T-helper 2 cell (primary cell): ENCODE measurements at regions not wholly inside any gene's neighbourhood (a gene's known extent, or its start where the extent isn't known, plus 50 kb on each side); places are given as distances from the start of the nearest gene placed in this dataset.

Experiments
- DNase-seq, 5 experiments: peaks; one replicate each; pipeline versions ENCODE4 v3.0.0 to v3.0.0-alpha.2; 2012 to 2022

DNA sequence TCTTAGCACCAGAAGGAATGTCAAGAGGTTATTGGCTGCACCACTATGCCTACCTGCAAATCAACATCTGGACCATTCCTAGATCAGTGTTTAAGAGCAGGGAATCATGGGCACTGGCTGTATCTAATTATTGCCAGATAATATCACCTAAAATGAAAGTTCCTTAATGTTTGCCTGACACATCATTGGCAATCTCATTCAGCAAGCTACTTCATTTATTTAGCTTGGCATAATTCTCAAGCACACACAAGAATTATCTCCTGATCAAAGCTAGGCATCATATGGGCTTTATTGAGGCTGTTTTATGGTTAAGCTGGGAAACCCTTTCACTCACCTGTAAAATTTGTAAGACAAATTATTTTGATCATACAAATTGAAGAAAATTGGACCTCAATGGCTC lies 581.7 kb downstream of the INHBA start:
- no peak for DNase-seq

DNA sequence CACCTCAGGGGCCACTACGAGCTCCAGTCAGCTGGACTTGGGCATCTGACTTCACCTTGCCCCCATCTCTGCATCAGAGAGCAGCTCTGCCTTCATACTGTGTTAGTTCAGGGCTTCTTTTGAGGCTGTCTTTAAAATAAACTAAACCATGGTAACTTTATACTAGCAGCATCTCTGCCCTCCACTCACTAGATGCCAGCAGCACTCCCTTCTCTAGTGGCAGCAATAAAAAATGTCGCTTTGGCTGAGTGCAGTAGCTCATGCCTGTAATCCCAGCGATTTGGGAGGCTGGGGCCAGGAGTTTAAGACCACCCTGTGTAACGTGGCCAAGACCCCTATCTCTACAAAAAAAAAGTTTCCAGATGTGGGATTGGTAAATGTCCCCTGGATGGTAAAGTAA lies 584.4 kb downstream of the INHBA start:
- DNase-seq = no peak

DNA sequence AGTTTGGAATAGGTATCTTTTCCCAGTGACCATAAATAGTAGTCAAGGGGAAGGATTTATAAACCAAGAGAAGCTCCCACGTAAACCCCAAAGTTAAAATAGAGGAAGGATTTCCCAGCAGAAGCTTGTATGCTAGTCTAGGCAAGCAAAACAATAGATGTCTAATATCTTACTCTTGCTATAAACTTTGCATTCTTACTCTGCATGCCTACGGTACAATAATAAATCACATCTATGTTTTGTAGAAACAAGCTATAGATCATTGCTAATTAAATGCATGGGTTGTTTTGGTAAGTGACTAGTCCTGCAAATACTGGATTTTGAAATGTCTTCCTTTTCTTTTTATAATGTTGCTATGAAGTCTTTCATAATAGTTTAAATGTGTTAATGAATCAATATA lies 585.5 kb downstream of the INHBA start:
- DNase-seq = no peak

DNA sequence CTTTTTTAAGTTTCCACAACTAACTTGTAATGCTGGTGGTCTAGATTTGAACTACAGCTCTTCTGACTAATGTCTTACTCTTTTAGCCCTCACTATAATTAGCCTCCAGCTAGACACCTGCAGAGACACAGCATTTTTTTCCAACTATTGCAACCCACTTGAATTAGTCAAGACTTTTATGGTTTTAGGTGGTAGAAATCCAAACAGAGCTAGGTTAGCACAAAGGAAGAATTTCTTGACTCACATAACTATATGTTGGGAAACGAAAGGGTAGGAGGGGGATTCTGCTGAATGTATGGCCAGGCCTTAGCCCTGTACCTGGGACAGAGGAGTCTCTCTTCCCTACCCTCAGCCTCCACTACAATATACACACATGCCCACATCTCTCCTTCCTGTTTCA lies 586.1 kb downstream of the INHBA start:
- no peak for DNase-seq

DNA sequence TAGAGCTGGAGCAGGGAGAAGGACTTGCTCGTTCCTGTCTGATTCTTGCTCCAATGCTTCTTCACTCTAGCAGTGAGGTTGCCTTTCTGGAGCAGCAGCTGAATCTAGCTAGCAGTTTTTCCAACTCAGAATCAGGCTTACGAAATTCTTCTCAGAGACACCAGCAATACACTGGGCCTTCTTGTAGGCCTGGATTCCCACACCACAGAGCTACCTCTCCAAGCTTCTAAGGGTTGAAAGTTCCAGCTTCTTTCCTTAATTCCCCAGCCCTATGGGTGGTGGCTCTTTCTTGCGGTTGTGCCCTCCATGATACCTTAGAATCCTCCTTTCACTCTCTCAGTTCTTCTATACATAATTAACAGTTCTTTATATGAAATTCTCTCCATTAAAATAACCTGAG lies 586.6 kb downstream of the INHBA start:
- DNase-seq = no peak

DNA sequence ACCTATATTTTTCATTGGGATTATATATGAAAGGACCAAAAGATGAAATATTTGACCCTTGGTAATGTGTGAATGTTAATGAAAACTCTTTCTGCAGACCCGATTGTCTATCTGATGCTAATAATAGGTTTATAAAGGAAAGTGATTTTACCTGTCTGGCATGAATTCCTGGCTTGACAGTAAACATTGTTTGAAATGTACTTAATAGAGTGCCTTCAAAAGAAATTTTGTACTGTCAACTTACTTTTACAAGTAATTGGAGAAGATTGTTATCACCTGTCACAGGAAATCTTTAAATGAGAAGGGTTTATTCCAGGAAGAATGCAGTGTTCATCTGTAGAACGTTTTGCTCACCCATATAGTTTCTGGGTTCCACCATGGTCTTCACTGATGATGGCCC lies 588.2 kb downstream of the INHBA start:
- DNase-seq = no peak

DNA sequence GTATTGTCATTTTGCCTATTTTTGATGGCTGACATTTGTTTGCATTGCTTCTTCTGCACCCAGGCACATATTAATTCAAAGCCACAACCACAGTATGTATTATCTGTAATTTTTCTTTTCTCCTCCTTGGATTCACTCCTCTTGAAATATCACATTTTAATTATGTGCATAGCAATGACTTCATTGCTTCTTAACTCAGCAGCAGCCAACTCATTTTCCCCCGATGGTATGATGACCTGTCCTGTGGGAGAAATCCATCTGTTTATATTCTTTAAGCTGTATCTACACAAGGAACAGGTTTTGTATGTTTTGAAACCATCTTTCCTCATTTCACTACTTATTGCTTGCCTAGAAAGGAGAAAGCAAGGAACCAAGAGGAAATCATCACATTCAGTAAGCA lies 588.8 kb downstream of the INHBA start:
- no peak for DNase-seq

DNA sequence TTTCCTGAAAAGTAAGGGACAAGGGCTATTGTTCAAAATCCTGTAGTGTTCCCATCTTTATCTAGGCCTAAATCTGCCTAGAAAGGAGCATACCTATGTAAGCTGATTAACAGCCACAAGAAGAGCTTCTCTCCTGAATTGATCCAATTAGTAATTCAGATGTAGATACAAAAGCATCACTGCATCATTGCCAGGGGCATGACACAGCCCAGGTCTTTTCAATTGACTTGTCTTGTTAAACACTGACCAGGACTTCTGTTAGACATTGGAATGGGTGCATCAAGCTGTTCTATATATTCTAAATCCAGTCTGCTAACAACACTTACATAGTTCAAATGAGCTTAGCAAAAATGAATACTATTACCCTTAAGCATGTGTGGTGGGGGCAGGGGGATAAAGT lies 589.2 kb downstream of the INHBA start:
- no peak for DNase-seq

DNA sequence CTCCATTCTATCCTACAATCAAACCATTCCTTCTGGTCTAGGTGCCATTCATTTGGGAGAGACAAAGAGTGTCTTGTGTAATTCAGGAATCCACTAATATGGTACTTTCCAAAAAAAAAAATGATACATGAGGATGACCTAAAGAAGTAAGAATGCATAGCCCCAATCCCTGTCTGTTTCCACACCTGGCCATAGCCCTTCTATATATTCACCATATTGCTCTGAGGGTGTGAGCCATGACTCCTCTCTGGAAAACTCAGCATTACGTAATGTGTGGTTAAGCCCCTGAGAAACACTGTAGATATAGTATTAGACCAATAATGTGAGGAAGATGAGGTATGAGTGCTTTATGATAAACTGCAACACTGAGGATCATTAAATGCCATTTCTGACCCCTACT lies 592.7 kb downstream of the INHBA start:
- DNase-seq = no peak

DNA sequence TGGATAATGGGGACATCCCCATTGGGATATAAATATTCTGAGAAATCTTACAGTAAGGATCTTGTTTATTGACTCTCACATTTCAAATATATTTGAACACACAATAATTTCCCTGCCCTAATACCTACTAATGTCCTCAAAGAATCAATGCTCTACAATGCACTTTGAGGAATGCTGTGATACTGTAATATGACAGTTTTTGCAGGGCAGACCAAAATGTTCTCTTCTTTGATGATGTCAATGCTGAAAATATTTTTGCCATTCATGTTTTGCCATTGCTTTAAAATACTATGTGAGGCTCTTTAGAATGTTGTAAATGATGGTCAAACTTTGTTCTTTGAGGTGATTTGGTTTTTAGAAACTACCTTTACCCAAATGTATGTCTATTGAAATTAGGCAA lies 594.1 kb downstream of the INHBA start:
- no peak for DNase-seq

DNA sequence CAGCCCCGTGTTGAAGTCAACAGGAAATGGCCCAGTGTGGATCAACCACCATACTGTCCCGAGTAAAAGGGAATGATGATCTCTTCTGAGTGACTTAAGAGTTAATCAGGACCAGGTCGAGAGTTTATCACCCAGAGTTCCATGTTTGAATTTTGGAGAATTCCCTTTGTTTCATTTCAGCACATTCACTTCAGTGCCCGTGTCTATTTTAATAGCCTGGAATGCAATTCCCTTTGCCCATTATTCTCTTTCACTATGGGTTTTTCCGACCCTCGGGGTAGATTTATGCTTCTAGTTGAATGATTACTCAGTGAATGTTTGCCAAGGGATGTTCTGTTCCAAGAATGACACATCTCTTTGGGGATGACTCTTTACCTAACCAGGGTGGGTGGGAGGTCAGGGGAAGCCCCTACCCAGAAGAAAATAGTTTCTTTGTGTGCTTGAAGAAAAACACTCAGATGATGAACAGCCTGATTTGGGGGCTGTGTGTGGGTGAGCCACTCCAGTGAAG lies 594.9 kb downstream of the INHBA start:
- DNase-seq = no peak

DNA sequence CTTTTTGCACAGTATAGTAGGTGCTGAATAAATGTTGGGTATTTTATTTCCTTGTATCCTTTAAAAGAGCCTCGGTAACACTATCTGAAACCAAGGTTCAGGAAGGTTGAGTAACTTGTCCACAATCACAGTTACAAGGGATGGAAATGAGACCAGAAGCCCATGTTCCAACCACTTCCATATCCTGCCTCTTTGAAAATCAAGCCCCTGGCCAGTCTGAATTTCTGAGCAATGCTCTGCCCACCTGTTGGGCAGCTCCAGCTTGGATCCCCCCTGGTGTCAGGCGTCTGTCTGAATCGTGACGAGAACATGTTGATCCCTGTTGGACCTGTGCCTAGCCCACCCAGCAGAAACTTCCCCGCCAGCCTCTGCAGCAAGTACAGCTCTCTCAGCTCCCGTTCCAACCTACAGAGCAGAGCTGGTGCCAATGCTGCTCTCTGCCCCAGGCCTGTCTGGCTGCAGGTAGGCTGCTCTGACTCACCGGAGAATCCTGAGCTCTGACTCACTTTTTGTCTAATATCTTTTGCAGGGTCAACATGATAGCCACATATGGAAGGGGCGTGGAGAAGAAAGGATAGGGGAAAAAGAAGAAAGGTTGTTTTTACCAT lies 595.5 kb downstream of the INHBA start:
- DNase-seq = no peak

DNA sequence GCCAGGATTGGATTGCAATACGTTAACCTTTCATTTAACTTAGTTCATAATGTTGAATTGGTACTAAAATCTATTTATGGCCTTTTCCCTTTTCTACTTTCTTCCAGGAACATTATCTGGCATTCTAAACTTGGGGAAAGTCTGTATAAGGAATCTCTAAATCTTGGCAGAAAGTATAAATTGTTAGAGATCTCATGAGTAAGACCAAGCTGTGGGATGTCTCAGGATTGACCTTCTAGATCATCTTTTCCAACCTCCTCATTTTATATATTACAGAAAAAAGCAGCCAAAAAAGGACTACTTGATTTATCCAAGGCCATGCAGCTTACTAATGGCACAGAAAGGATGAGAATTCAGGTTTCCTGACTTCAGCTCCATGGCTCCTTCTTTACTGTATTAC lies 598.3 kb downstream of the INHBA start:
- DNase-seq = no peak

DNA sequence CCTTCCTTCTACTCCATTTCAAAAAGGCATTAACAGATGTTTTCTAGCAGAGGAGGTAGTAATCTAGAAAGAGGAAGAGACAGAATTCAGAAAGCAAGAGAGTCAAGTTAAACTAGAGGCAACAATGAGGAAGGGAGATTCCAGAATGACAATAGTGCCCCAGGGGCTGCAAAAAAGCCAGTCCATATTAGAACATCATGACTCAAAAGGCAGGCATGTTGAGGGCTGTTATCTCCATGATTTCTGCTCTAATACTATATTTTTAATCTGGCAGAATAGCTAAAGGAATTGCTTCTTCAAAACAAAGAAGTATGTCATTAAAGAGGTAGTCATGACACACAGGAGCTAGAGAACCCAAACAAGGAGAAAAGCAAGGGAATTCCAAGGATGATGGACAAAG lies 599.6 kb downstream of the INHBA start:
- no peak for DNase-seq

DNA sequence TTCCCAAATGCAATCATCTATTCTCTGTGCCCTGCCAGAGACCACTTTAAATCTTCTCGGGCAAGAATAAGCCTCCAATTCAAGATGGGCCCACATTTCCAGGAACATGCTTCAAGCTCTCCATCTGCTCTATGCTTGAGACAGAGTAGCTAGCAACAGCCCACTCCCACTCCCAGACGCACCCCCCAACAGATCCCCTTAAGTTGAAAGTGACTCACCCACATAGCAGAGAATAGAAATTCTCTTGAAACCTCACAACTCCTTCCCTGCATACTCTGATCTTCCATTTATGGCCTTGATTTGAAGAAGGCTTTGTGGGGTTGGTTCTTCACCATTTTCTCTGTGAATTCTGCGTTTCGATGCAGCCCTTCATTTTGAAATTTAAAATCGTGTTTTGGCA lies 604.0 kb downstream of the INHBA start:
- no peak for DNase-seq

DNA sequence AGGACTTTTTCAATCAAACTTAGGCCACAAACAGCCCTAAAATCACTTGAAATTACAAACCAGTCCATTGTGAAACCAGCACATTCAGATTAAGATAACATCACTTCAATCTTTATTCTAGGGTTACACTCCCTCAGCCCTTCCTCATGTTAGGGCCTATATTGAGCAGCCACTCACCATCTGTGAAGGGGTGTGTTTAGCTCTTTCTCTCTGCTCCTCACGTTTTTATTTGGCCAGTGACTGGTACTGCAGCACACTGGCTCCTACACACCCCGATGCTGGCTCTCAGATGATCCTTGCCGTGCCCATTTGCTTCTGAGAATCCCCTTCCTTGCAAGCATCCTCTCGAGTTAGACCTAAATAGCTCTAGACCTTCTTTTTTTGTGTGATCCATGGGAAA lies 604.5 kb downstream of the INHBA start:
- no peak for DNase-seq

DNA sequence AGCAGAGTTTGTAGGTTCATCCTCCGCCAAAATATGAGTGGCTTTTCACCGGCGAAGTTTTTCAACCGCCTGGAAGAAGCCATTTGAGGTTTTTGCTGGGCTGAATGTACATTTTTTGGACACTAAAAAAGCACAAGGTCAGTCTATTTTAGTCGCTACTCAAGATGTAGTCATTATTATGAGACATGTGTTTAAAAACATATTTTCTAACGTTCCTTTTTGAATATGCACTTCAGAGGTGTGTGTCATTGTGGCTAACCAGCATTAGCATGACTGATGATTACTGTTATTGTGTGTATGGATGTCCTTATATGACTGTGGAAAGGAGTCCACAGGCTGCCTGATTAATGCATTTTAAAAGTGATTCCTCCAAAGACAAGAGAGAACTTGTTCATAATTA lies 605.4 kb downstream of the INHBA start:
- no peak for DNase-seq

DNA sequence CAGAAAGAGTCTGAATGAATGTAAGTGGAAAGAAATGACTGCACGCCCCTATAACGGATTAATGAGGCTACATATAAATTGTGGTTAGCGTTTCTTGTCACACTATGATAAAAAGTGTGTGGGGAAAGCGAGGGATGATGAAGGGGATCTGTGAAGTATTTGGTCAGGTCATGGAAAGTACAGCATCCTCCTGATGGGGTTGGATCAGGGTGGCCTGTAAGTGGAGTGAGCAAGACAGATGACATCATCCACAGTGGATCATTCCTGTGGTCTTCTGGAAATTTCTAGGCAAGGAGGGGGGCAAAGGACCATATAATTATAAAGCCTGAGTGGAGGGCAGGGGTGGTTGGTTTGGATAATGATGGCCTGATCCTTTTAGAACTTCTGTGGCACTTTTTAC lies 606.0 kb downstream of the INHBA start:
- no peak for DNase-seq

DNA sequence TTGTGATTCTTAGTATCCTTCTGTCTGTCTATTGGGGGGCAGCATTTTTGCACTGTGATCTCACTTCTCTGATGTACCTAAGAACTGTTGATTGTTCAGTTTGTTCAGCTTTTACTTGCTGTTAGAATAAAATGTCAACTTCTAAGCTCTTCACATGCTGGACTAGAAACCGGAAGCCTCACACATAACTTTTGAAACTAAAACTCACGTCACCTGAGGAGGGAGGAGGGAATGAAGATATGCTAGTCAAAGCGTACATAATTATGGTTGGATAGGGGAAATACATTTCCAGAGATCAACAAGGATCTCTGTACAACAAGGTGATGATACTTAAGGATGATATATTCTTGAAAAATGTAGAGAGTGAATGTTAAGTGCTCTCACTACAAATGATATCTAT lies 609.7 kb downstream of the INHBA start:
- no peak for DNase-seq

DNA sequence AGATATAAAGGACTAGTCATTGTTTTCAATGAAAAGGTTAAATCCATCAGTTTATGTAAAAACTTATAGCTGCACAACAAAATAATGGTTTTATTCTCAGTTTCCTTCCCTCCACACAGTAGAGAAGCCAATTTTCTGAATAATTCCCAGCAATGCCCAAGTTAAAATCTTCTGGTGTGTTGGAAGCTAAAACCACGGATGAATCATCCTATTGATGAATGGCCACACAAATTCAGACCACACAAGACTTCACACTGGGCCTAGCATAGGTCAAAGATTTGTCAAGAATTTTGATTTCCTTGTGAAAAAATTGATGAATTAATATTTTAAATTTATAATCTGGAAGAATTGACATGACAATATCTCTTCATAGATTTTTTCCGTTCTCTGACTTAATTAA lies 617.6 kb downstream of the INHBA start:
- no peak for DNase-seq

DNA sequence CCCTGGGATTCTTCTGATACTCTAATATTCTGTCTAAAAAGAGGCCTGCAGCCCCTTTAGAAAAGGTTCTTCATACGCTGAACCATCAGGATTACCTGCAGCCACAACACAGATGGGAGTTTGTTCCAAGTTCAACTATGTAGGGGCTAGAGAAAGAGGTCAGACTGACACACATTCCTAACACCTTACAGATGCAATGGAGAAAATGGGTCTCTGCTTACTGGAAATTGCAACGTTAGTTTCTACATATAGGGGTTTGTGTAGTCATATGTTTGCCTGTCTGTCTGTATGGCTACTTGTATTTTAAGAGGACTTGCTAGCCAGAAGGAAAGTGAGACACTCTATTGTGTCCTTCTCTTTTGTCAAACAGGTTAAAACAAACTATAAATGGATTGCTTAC lies 618.5 kb downstream of the INHBA start:
- no peak for DNase-seq

DNA sequence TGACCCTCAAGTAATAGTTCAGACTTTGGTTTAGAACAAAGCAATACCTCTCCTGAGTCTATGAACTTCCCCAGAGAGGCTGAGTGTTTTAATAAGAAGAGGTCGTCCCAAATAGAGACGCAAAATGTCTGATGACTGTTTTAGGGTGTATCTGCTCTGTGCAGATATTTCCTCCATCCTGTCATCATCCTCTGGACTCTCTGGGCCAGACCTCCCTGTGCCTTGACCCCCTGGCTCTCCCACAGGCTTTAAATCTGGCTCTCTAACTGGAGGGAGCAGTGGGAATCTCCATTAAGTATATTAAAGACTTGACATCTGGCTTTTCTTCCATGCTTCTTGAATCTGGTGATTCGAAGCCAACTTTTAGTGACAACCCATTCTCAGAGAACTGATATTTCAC lies 633.3 kb downstream of the INHBA start:
- no peak for DNase-seq

DNA sequence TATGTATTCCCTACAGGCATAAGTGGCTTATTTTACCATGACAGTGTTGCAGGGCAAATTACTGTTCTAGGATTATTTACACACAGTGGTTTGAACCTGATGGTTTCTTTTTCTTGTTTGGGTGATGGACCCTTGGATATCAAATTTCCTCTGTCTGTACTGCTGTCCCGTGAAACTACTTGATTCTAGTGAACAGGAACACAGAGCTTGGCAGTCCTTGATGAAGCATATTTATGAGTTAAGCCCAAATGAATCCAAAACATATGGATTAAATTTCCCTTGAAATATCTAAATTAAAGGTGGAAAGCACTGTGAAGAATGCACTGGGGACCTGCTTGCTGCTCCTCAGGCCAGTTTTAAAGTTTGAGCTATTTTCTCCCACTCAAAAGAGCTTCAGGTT lies 635.3 kb downstream of the INHBA start:
- DNase-seq = no peak

DNA sequence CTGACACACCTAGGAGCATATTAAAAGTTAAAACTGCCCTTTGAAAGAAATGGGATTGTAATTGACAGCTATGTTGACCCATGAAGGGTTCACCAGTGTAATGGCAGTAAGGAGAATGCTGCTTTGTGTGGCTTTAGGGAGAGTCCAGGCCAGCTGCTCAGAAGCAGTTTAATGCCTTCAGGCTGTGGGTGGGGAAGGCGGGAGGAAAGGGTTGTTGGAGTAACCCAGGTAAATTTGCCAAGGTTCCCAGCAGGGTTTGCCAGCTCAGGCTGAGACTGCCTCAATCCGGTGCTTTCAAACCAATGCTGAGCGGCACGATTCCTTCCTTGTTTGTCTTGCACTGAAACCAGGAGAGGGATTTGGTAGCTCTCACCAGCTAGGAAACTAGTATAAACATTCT lies 637.2 kb downstream of the INHBA start:
- no peak for DNase-seq

DNA sequence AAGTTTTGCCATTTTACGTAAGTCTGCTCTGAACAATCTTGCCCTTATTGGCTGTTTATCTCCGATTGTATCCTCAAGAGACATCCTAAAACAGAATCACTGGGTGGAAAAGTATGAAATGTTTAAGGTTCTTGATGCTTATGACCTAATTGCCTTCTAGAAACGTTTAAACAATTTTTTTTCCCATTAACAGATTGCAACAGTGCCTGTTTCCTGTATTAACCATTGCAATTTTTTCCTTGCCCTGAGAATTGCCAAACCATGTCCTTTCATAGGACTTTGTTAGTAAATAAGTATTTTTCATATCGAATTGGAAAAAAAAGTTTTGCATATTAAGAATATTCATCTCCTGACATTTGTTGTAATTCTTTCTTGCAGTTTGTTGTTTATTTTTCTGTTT lies 639.8 kb downstream of the INHBA start:
- no peak for DNase-seq

DNA sequence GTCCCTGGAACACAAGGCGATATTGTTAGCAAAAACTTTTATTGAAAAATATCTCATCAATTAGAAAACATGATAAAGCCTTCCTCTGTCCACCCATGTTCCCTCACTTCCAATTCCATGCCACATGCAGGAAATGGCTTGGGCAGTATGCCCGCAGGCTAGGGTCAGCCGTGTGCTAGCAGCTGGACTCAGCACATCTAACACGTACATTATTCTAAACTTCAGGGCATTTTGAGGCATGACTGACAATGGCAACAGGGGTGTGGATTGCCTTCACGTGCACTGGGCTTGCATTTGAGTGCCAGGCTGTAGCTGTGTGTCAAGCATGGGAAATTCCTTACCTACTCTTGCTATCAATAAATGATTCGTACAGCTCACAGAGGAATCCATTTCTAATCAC lies 642.1 kb downstream of the INHBA start:
- DNase-seq = no peak
